Type B pancreatic cell (in vitro differentiated cells): ENCODE measurements at regions not wholly inside any gene's neighbourhood (a gene's known extent, or its start where the extent isn't known, plus 50 kb on each side); places are given as distances from the start of the nearest gene placed in this dataset.
"Not testable (repeated sequence)": the region's sequence is repeated elsewhere in the genome, so short reads cannot be mapped to it uniquely, and the experiment has no call there.

Experiments used
- DNase-seq: peaks from one replicate; pipeline ENCODE4 v3.0.0; 2021; ENCODE audit warnings: mixed read lengths; ENCODE audit not compliant: unreplicated experiment; ENCODE audit errors: extremely low spot score
- H3K27ac Mint-ChIP-seq: 2 replicates; pipeline ENCODE4 v1.8.0; 2021; ENCODE audit warnings: mild to moderate bottlenecking, mixed read lengths
- H3K27me3 Mint-ChIP-seq: 2 replicates; pipeline ENCODE4 v1.8.0; 2021; ENCODE audit warnings: mixed read lengths
- H3K36me3 Mint-ChIP-seq: 2 replicates; pipeline ENCODE4 v1.8.0; 2021; ENCODE audit warnings: mixed read lengths
- H3K4me1 Mint-ChIP-seq: one replicate; pipeline ENCODE4 v1.8.0; 2021; ENCODE audit warnings: mixed read lengths; ENCODE audit not compliant: unreplicated experiment
- H3K4me3 Mint-ChIP-seq: 2 replicates; pipeline ENCODE4 v1.8.0; 2021; ENCODE audit warnings: mild to moderate bottlenecking, mixed read lengths
- H3K9me3 Mint-ChIP-seq: 2 replicates; pipeline ENCODE4 v1.8.0; 2021; ENCODE audit warnings: mixed read lengths
- TF ChIP-seq, protein P1 (sequence below): fragments of 200-600 bp; sonication (generic); conservative IDR thresholded peaks from 2 replicates; pipeline ENCODE4 v1.5.0; 2021; ENCODE audit warnings: antibody characterized with exemption, mild to moderate bottlenecking

DNA sequence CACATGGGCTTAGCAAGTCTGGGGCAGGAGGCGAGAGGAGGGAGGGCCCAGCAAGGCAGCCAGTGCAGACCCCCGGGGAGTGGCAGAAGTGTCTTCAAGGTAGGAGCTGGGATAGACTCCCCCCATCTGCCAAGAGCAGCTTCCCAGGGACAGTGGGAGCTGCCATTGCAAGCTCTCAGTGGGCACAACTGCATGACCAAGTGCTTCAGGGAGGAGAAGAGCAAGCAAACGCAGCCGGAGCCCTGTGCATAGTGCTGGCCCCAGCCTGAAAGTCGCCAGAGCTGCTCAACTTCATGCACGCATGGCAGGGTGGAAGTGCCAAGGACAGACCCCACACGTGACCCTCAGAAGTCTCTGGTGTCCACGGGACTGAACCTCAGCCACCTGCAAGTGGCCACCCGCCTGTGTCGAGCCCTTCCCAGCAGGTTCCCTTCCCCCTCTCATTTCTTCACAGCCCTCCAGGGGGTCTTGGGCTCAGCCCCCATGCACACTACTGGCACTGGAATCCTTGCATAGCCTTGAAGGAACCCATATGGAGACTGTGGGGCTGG, 89.4 kb downstream of the PLXNA1 start:
- DNase-seq: no peak
- TF ChIP-seq, protein P1, sequence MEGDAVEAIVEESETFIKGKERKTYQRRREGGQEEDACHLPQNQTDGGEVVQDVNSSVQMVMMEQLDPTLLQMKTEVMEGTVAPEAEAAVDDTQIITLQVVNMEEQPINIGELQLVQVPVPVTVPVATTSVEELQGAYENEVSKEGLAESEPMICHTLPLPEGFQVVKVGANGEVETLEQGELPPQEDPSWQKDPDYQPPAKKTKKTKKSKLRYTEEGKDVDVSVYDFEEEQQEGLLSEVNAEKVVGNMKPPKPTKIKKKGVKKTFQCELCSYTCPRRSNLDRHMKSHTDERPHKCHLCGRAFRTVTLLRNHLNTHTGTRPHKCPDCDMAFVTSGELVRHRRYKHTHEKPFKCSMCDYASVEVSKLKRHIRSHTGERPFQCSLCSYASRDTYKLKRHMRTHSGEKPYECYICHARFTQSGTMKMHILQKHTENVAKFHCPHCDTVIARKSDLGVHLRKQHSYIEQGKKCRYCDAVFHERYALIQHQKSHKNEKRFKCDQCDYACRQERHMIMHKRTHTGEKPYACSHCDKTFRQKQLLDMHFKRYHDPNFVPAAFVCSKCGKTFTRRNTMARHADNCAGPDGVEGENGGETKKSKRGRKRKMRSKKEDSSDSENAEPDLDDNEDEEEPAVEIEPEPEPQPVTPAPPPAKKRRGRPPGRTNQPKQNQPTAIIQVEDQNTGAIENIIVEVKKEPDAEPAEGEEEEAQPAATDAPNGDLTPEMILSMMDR: no peak
- Mint-ChIP-seq H3K4me1 (peaks cover 17% of the 10 kb centered on the region), H3K4me3 (no peak overlapping the region), H3K27ac (no peak overlapping the region), H3K27me3 (no peaks in the 10 kb centered on the region), H3K36me3 (no peaks in the 10 kb centered on the region), H3K9me3 (peaks cover 10% of the 10 kb centered on the region)

DNA sequence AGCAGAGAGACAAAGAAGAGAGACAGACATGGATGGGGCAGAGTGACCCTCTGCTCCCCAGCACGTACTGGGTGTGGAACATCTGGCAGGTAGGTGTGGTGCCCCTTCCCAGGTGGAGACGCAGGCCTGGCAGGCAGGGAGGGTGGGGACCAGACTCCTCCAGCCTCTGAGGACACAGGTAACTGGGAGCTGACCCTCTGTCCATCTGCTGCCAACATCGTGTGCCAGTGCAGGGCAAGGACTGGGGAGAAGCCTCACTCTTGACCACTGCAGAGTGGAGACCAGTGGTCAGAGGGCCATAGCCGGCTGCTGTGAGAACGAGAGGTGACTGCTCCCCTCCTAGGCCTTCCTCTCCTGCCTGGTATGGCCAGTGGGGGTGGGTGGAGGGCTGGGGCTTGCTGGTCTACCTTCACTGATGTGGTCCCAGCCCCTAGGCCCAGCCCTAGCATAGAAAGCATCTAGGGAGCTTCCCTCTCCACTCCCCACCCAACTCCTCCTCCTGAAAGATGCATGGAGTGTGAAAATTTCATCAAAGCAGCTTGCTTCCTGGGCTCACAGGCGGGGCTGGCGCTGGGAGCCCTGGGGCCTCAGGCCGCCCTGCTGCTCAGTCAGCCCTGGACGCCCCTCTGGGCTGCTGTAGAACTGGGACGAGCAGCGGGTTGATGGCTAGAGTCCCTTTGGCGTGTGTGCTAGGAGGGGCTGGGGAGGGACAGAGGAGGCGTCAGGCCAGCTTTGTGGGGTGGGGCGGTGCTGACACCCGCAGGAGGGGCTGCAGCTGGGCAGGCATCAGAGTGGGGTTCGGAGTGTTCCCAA, 90.3 kb downstream of the PLXNA1 start:
- no peak overlapping the region for H3K27ac Mint-ChIP-seq
- H3K9me3 Mint-ChIP-seq: peaks cover 10% of the 10 kb centered on the region
- no peak for DNase-seq
- H3K4me1 Mint-ChIP-seq: peaks cover 17% of the 10 kb centered on the region
- no peak overlapping the region for H3K4me3 Mint-ChIP-seq
- TF ChIP-seq, protein P1: no peak
- no peaks in the 10 kb centered on the region for H3K36me3 Mint-ChIP-seq
- H3K27me3 Mint-ChIP-seq: no peaks in the 10 kb centered on the region

DNA sequence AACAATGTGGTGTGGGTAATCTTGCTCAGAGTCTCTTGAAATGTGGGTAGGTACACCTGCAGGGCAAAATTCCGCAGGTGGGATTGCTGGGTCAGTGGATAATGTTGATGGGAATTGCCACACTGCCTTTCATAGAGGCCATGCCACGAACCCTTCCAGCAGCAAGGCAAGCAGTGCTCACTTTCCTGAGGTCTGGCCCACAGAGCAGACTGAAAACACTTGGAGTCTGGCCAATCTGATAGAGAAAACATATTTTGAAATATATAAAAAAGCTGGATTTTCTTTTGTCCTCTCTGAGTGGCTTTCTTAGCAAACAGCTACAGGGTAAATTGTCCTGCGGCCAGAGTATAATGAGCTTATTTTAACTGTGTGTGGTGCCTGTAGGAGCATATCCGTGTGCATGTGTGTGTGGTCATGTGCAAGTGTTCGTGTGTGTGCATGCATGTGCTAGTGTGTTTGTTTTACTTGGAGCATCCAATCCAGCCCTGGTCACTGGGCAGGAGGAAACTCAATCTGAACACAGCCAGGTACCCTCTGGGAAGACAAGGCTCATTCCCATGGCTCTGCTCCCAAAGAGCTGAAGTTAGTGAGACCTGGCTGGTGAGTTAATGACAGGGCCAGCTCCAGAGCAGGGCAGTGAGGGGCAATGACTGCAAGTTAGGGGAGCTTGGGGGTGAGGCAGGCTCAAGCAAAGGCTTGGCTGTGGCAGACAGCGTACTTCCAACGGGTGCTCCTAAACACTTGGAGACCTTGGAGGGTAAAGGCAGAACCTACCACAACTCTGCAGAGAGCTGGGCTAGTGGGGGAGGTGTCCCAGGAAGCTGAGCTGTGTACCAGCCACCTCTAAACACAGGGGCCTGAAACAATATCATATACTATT, 91.3 kb downstream of the PLXNA1 start:
- Mint-ChIP-seq H3K4me3 (no peak overlapping the region), H3K4me1 (peaks cover 17% of the 10 kb centered on the region), H3K27ac (peak overlapping the region; percentile 40), H3K36me3 (no peaks in the 10 kb centered on the region), H3K27me3 (no peaks in the 10 kb centered on the region), H3K9me3 (peaks cover 10% of the 10 kb centered on the region)
- no peak for DNase-seq
- TF ChIP-seq, protein P1: no peak

DNA sequence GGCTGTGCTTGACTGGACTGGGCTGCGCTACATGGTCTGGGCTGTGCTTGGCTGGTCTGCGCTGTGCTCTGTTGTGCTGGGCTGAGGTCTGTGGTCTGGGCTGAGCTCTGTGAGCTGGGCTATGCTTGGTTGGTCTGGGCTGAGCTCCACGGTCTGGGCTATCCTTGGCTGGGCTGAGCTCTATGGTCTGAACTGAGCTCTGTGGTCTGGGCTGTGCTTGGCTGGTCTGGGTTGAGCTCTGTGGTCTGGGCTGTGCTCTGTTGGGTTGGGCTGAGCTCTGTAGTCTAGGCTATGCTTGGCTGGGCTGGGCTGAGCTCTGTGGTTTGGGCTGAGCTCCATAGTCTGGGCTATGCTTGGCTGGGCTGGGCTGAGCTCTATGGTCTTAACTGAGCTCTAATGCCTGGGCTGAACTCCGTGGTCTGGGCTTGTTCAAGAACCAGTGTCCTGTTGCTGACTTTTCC, 92.0 kb downstream of the PLXNA1 start:
- TF ChIP-seq, protein P1: no peak
- no peaks in the 10 kb centered on the region for H3K27me3 Mint-ChIP-seq
- H3K36me3 Mint-ChIP-seq: no peaks in the 10 kb centered on the region
- DNase-seq: no peak
- H3K9me3 Mint-ChIP-seq: peaks cover 10% of the 10 kb centered on the region
- H3K27ac Mint-ChIP-seq: peak overlapping the region; percentile 48
- H3K4me3 Mint-ChIP-seq: no peak overlapping the region
- peaks cover 17% of the 10 kb centered on the region for H3K4me1 Mint-ChIP-seq

DNA sequence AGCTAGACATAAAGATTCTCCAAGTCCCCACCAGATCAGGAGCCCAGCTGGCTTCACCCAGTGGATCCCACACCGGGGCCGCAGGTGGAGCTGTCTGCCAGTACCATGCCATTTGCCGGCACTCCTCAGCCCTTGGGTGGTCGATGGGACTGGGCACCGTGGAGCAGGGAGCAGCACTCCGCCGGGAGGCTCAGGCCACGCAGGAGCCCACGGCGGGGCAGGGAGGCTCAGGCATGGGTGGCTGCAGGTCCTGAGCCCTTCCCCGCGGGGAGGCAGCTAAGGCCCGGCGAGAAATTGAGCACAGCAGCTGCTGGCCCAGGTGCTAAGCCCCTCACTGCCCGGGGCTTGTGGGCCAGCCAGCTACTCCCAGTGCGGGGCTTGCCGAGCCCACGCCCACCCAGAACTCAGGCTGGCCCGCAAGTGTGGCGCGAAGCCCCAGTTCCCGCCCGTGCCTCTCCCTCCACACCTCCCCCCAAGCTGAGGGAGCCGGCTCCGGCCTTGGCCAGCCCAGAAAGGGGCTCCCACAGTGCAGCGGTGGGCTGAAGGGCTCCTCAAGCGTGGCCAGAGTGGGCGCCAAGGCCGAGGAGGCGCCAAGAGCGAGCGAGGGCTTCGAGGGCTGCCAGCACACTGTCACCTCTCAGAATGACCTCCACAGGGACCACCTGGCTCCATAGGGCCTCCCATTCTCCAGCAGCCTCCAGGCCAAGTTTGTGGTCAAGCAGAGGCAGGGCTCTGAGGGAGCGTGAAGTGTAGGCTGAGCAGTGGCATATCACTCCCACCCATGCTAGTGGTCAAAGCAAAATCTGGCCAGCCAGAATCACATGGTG, 93.5 kb downstream of the PLXNA1 start:
- H3K4me1 Mint-ChIP-seq: peaks cover 17% of the 10 kb centered on the region
- not testable (repeated sequence) for H3K4me3 Mint-ChIP-seq, H3K36me3 Mint-ChIP-seq, DNase-seq, H3K27me3 Mint-ChIP-seq, H3K9me3 Mint-ChIP-seq, H3K27ac Mint-ChIP-seq
